ENCODE measurements at regions not wholly inside any gene's neighbourhood (a gene's known extent, or its start where the extent isn't known, plus 50 kb on each side); places are given as distances from the start of the nearest gene placed in this dataset.

- ChIA-PET POLR2A (no interaction called here), CTCF (interaction anchor here (0.5 to 0.7 kb wide), 2 partner anchors 61 to 297 kb away, joined by 3 read pairs; no protein-coding TSS in a partner anchor)
- H3K4me3 ChIP-seq: no peak overlapping the region
- ATAC-seq (no peak), DNase-seq (ENCODE audit: low read depth in 1 of 2, low spot score in 1 of 2) (no peak), FAIRE-seq (no peak)
- 21% methylated on average over 6 of the region's 6 CpGs for WGBS (ENCODE audit: missing lambda C conversion rate)
- H3K4me2 ChIP-seq: no peak overlapping the region
- H3K4me1 ChIP-seq: no peaks in the 10 kb centered on the region
- H3K9me3 ChIP-seq: no peaks in the 10 kb centered on the region
- TF ChIP-seq RARB (CRISPR knock-in tag; IDR thresholded peaks at IDR 0.05): no peak
- TF ChIP-seq PBX3 (IDR thresholded peaks at IDR 0.05): no peak
- no peak for TF ChIP-seq POLR2AphosphoS2 (conservative IDR thresholded peaks at IDR 0.05; ENCODE audit: low read length)
- TF ChIP-seq SMC3 (IDR thresholded peaks at IDR 0.05): no peak
- TF ChIP-seq ZC3H11A (IDR thresholded peaks at IDR 0.05): no peak
- no peak for TF ChIP-seq USF2 (IDR thresholded peaks at IDR 0.05)
- TF ChIP-seq BHLHE40 (IDR thresholded peaks at IDR 0.05; ENCODE audit: low read depth, low read length): no peak
- no peak for TF ChIP-seq PHF8 (IDR thresholded peaks at IDR 0.05; ENCODE audit: borderline replicate concordance, low read depth)
- TF ChIP-seq HOXB5 (CRISPR knock-in tag; IDR thresholded peaks at IDR 0.05): no peak
- TF ChIP-seq RFX5 (IDR thresholded peaks at IDR 0.05): no peak
- no peak for TF ChIP-seq NR3C1 (IDR thresholded peaks at IDR 0.05)
- TF ChIP-seq BCL3 (IDR thresholded peaks at IDR 0.05): no peak
- no peak for TF ChIP-seq HOXB13 (CRISPR knock-in tag; IDR thresholded peaks at IDR 0.05; ENCODE audit: low read depth)
- no peak for TF ChIP-seq MAFK (IDR thresholded peaks at IDR 0.05; ENCODE audit: partially characterized antibody)
- no peak for TF ChIP-seq POLR2A (IDR thresholded peaks at IDR 0.05; ENCODE audit: low read length)
- TF ChIP-seq NPAS2 (CRISPR knock-in tag; IDR thresholded peaks at IDR 0.05; ENCODE audit: borderline replicate concordance): no peak
- TF ChIP-seq NFE2L2 (conservative IDR thresholded peaks at IDR 0.05; ENCODE audit: low read length): no peak
- no peak overlapping the region for H3K27ac ChIP-seq
Observed at GRCh38 chr10:120282846-120283492, 174.1 kb upstream of the PLPP4 start.

GRCh38 chr10:120285408-120285807 is 171.6 kb upstream of the PLPP4 start:
- H3K4me2 ChIP-seq: no peak overlapping the region
- no peak for DNase-seq (ENCODE audit: low read depth in 1 of 2, low spot score in 1 of 2)
- no peaks in the 10 kb centered on the region for H3K4me1 ChIP-seq
- POLR2A ChIA-PET: no interaction called here
- no peaks in the 10 kb centered on the region for H3K9me3 ChIP-seq
- WGBS (ENCODE audit: missing lambda C conversion rate): 20% methylated on average over 6 of the region's 6 CpGs
- ATAC-seq: no peak
- CTCF ChIA-PET: interaction anchor here (0.8 kb wide), 1 partner anchor 8 kb away, joined by 3 read pairs; no protein-coding TSS in a partner anchor
- no peak overlapping the region for H3K4me3 ChIP-seq
- TF ChIP-seq TFCP2L1 (CRISPR knock-in tag; IDR thresholded peaks at IDR 0.05) (no peak), KDM1A (IDR thresholded peaks at IDR 0.05; ENCODE audit: low read depth) (no peak), NR3C1 (IDR thresholded peaks at IDR 0.05) (no peak), CBX8 (IDR thresholded peaks at IDR 0.05) (no peak), RARB (CRISPR knock-in tag; IDR thresholded peaks at IDR 0.05) (no peak), GATA3 (IDR thresholded peaks at IDR 0.05; ENCODE audit: borderline replicate concordance) (no peak), FOSB (CRISPR knock-in tag; IDR thresholded peaks at IDR 0.05) (no peak), POLR2AphosphoS2 (conservative IDR thresholded peaks at IDR 0.05; ENCODE audit: low read length) (no peak), KDM5A (IDR thresholded peaks at IDR 0.05) (no peak)
- no peak for FAIRE-seq
- no peak overlapping the region for H3K27ac ChIP-seq

- Histone ChIP-seq H3K4me1 (no peaks in the 10 kb centered on the region), H3K9me3 (no peaks in the 10 kb centered on the region), H3K27ac (no peak overlapping the region), H3K4me2 (no peak overlapping the region), H3K4me3 (no peak overlapping the region)
- ChIA-PET CTCF (interaction anchor here (0.8 kb wide), 1 partner anchor 9 kb away, joined by 3 read pairs; no protein-coding TSS in a partner anchor), POLR2A (no interaction called here)
- no peak for FAIRE-seq
- ATAC-seq: 0 out of 6 replicates have a peak, but pooled peaks of 1 of the 2 experiments have one; percentile 24
- no peak for DNase-seq (ENCODE audit: low read depth in 1 of 2, low spot score in 1 of 2)
- 56% methylated on average over 3 of the region's 3 CpGs for WGBS (ENCODE audit: missing lambda C conversion rate)
- TF ChIP-seq MAX (IDR thresholded peaks at IDR 0.05) (no peak), EP300 (IDR thresholded peaks at IDR 0.05) (no peak), NPAS2 (CRISPR knock-in tag; IDR thresholded peaks at IDR 0.05; ENCODE audit: borderline replicate concordance) (no peak), ELK1 (IDR thresholded peaks at IDR 0.05; ENCODE audit: low read depth, low read length) (no peak), JUN (IDR thresholded peaks at IDR 0.05) (no peak), RAD21 (conservative IDR thresholded peaks at IDR 0.05 in 1 of 2, IDR thresholded peaks at IDR 0.05 in 1 of 2) (no peak), SMC3 (IDR thresholded peaks at IDR 0.05) (no peak), RARB (CRISPR knock-in tag; IDR thresholded peaks at IDR 0.05) (no peak), ZC3H11A (IDR thresholded peaks at IDR 0.05) (no peak), HMGXB4 (CRISPR knock-in tag; IDR thresholded peaks at IDR 0.05; ENCODE audit: borderline replicate concordance) (no peak), NR3C1 (IDR thresholded peaks at IDR 0.05) (no peak)
Observed at GRCh38 chr10:120286280-120286679, 170.7 kb upstream of the PLPP4 start.
